Progenitor cell of endocrine pancreas (in vitro differentiated cells): ENCODE measurements at regions not wholly inside any gene's neighbourhood (a gene's known extent, or its start where the extent isn't known, plus 50 kb on each side); places are given as distances from the start of the nearest gene placed in this dataset.

Source experiments
- DNase-seq: peaks from one replicate; pipeline ENCODE4 v3.0.0; 2021; ENCODE audit warnings: low spot score; ENCODE audit not compliant: unreplicated experiment
- H3K27ac Mint-ChIP-seq: 2 replicates; pipeline ENCODE4 v1.8.0; 2021; ENCODE audit warnings: mild to moderate bottlenecking, moderate library complexity, mixed read lengths
- H3K27me3 Mint-ChIP-seq: 2 replicates; pipeline ENCODE4 v1.8.0; 2021; ENCODE audit warnings: mixed read lengths
- H3K36me3 Mint-ChIP-seq: 2 replicates; pipeline ENCODE4 v1.8.0; 2022; ENCODE audit warnings: mixed read lengths; ENCODE audit not compliant: insufficient read depth
- H3K4me1 Mint-ChIP-seq: 2 replicates; pipeline ENCODE4 v1.8.0; 2021; ENCODE audit warnings: low read depth, mixed read lengths
- H3K4me3 Mint-ChIP-seq: 2 replicates; pipeline ENCODE4 v1.8.0; 2021; ENCODE audit warnings: low read depth, mild to moderate bottlenecking, moderate library complexity, mixed read lengths
- H3K9me3 Mint-ChIP-seq: 2 replicates; pipeline ENCODE4 v1.8.0; 2021; ENCODE audit warnings: low read depth, mixed read lengths
- TF ChIP-seq, protein P1 (sequence below): fragments of 200-600 bp; sonication (generic); IDR thresholded peaks from one replicate; pipeline ENCODE4 v1.5.0; 2021; ENCODE audit warnings: antibody characterized with exemption, mild to moderate bottlenecking; ENCODE audit not compliant: unreplicated experiment

DNA sequence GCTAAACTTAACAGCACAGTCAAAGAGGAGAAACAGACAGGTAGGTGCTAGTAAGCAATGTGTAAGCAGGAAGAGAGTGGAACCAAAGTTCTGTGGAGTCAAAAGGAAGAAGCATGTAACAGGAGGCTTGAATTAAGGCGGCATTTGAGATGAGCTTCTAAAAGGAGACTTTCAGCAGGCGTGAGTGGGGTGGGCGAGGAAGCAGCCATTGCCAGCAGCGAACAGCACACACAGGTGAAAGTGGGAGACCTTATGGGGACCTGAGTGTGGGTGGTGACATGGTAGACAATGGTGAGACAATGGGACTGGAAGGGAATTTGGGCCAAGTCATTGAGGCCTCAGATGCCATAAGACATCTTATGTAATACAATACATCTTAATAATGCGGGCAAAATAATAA, 195.0 kb downstream of the PAX1 start:
- DNase-seq = no peak
- TF ChIP-seq, protein P1, sequence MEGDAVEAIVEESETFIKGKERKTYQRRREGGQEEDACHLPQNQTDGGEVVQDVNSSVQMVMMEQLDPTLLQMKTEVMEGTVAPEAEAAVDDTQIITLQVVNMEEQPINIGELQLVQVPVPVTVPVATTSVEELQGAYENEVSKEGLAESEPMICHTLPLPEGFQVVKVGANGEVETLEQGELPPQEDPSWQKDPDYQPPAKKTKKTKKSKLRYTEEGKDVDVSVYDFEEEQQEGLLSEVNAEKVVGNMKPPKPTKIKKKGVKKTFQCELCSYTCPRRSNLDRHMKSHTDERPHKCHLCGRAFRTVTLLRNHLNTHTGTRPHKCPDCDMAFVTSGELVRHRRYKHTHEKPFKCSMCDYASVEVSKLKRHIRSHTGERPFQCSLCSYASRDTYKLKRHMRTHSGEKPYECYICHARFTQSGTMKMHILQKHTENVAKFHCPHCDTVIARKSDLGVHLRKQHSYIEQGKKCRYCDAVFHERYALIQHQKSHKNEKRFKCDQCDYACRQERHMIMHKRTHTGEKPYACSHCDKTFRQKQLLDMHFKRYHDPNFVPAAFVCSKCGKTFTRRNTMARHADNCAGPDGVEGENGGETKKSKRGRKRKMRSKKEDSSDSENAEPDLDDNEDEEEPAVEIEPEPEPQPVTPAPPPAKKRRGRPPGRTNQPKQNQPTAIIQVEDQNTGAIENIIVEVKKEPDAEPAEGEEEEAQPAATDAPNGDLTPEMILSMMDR = no peak
- H3K9me3 Mint-ChIP-seq = no peaks in the 10 kb centered on the region
- H3K4me1 Mint-ChIP-seq = no peaks in the 10 kb centered on the region
- no peaks in the 10 kb centered on the region for H3K27me3 Mint-ChIP-seq
- no peaks in the 10 kb centered on the region for H3K36me3 Mint-ChIP-seq
- H3K4me3 Mint-ChIP-seq = no peak overlapping the region
- no peak overlapping the region for H3K27ac Mint-ChIP-seq

DNA sequence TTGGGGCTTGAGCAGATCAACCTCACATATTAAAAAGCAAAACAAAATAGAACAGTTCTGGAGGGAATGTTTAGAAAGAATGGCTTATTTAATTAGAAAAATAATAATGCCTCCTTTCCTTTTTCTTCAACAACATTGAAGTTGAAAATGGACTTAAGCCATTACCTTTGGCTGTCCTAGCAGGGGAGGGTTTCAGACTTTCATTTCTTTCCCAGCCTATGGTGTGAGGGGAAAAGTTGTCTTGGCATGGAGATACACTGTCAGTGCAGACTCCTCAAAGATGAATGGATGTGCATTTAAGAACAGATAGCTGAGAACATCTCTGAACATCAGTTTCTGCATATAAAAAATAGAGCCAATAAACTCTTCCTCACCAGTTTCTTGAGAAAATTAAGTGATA, 169.5 kb downstream of the PAX1 start:
- no peak overlapping the region for H3K27ac Mint-ChIP-seq
- H3K9me3 Mint-ChIP-seq = peaks cover 6% of the 10 kb centered on the region

GRCh38 chr20:21874127-21874526, 168.7 kb downstream of the PAX1 start:
- Mint-ChIP-seq H3K4me1 (no peaks in the 10 kb centered on the region), H3K27me3 (peaks cover 6% of the 10 kb centered on the region)
- DNase-seq = no peak

More for the DNA sequence above, 169.5 kb downstream of the PAX1 start:
- no peaks in the 10 kb centered on the region for H3K4me1 Mint-ChIP-seq
- H3K4me3 Mint-ChIP-seq = no peak overlapping the region
- no peak for DNase-seq
- peaks cover 4% of the 10 kb centered on the region for H3K27me3 Mint-ChIP-seq
- H3K36me3 Mint-ChIP-seq = no peaks in the 10 kb centered on the region
- TF ChIP-seq, protein P1 = no peak

DNA sequence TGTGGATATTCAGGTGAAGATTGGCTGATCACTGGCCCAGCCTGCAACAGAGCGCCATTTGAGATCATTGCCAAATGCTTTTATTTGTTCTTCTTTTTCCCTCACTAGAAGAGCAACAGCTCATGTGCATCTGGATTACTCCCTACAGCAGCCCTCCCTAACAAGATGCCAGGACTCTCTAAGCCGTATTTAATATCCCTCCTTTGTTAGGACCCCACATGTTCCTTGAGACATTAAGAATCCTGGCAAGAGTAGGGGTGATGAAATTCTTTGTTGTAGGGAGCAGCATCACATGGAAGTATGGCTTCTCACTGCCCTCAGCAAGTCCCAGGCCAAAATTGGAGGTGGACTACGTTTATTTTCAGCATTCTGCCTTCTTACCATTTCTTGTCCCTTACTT, 167.8 kb downstream of the PAX1 start:
- Mint-ChIP-seq H3K27me3 (peaks cover 6% of the 10 kb centered on the region), H3K36me3 (no peaks in the 10 kb centered on the region), H3K4me1 (no peaks in the 10 kb centered on the region), H3K9me3 (peaks cover 6% of the 10 kb centered on the region), H3K4me3 (no peak overlapping the region), H3K27ac (no peak overlapping the region)
- no peak for DNase-seq
- TF ChIP-seq, protein P1 = no peak

More at GRCh38 chr20:21874127-21874526, 168.7 kb downstream of the PAX1 start:
- Mint-ChIP-seq H3K4me3 (no peak overlapping the region), H3K36me3 (no peaks in the 10 kb centered on the region), H3K27ac (no peak overlapping the region), H3K9me3 (peaks cover 6% of the 10 kb centered on the region)
- TF ChIP-seq, protein P1 = no peak

DNA sequence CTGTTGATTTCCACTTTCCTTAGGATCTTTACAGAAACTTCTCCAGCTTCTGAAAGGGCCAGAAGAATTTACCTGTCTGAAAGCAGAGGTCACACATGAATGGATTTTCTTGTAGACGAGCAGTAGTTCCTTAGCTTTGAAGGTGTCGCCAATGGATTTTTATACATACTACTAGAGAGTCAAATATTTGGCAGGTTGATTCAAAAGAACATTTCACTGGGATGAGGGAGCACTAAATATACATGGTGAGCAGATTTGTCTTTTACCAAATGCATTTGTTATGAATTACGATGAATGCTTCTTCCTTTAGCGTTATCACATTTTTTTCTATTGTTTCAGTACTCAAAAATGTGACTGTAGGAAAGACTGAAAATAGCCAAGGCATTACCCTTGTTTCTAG, 162.3 kb downstream of the PAX1 start:
- Mint-ChIP-seq H3K27me3 (peaks cover 9% of the 10 kb centered on the region), H3K4me3 (no peak overlapping the region), H3K9me3 (no peaks in the 10 kb centered on the region), H3K4me1 (no peaks in the 10 kb centered on the region), H3K27ac (no peak overlapping the region), H3K36me3 (no peaks in the 10 kb centered on the region)
- TF ChIP-seq, protein P1 = no peak
- no peak for DNase-seq
